ENCODE measurements at regions not wholly inside any gene's neighbourhood (a gene's known extent, or its start where the extent isn't known, plus 50 kb on each side); places are given as distances from the start of the nearest gene placed in this dataset.

- DNase-seq, result no peak
Measured at GRCh38 chr1:221164951-221165838, 286.0 kb downstream of the HLX start.

- no peak for DNase-seq
Measured at GRCh38 chr1:221165839-221166500, 286.7 kb downstream of the HLX start.

- DNase-seq, result no peak
Measured at GRCh38 chr1:221166559-221167318, 287.5 kb downstream of the HLX start.

GRCh38 chr1:221169447-221169889, 290.2 kb downstream of the HLX start:
- DNase-seq, result no peak

- DNase-seq, result no peak
Measured at GRCh38 chr1:221170171-221170570, 290.9 kb downstream of the HLX start.

- DNase-seq, result no peak
Measured at GRCh38 chr1:221171768-221172167, 292.5 kb downstream of the HLX start.

GRCh38 chr1:221172841-221173240, 293.6 kb downstream of the HLX start:
- no peak for DNase-seq

- DNase-seq, result no peak
Measured at GRCh38 chr1:221174330-221174993, 295.2 kb downstream of the HLX start.

- DNase-seq, result no peak
Measured at GRCh38 chr1:221175249-221175648, 296.0 kb downstream of the HLX start.

GRCh38 chr1:221180704-221181368, 301.6 kb downstream of the HLX start:
- DNase-seq, result no peak

GRCh38 chr1:221182791-221183533, 303.7 kb downstream of the HLX start:
- DNase-seq, result no peak

GRCh38 chr1:221184131-221184794, 305.0 kb downstream of the HLX start:
- DNase-seq, result no peak

GRCh38 chr1:221187174-221187573, 307.9 kb downstream of the HLX start:
- no peak for DNase-seq

- DNase-seq, result no peak
Measured at GRCh38 chr1:221188458-221188857, 309.2 kb downstream of the HLX start.

- no peak for DNase-seq
Measured at GRCh38 chr1:221190249-221190648, 311.0 kb downstream of the HLX start.

GRCh38 chr1:221192055-221192454, 312.8 kb downstream of the HLX start:
- no peak for DNase-seq

GRCh38 chr1:221200464-221200863, 321.2 kb downstream of the HLX start:
- no peak for DNase-seq

- DNase-seq, result no peak
Measured at GRCh38 chr1:221201773-221202172, 322.5 kb downstream of the HLX start.

- DNase-seq, result peak; percentile 55
Measured at GRCh38 chr1:221203224-221204054, 324.2 kb downstream of the HLX start.
